Adrenal gland (tissue), 5 donors: ENCODE measurements at regions not wholly inside any gene's neighbourhood (a gene's known extent, or its start where the extent isn't known, plus 50 kb on each side); places are given as distances from the start of the nearest gene placed in this dataset.

Source experiments
- CTCF ChIP-seq, 6 experiments: fragments of 450-650 bp in 4 of 6; fragments of 200-600 bp in 2 of 6; sonication (generic) in 1 of 6; IDR thresholded peaks; 1 replicate in 5 of 6; 2 replicates in 1 of 6; pipeline versions ENCODE4 v1.5.1 to v1.8.0; 2016 to 2021; ENCODE audit warnings: antibody characterized with exemption in 6 of 6, mild to moderate bottlenecking in 2 of 6, moderate library complexity in 1 of 6
- POLR2A ChIP-seq, 2 donors: fragments of 450-650 bp; IDR thresholded peaks; one replicate each; pipeline ENCODE4 v1.6.1; 2017; ENCODE audit warnings: antibody characterized with exemption in 2 of 2, mild to moderate bottlenecking in 2 of 2, moderate library complexity in 1 of 2
- donor health status: DM: no; HTN: no; CAD: no.

GRCh38 chr1:4330805-4331766 is 323.3 kb upstream of the AJAP1 start:
- no peak for TF ChIP-seq CTCF (IDR thresholded peaks at IDR 0.05)
- no peak for TF ChIP-seq POLR2A (IDR thresholded peaks at IDR 0.05)
